DMS79 (cell line): ENCODE measurements at regions not wholly inside any gene's neighbourhood (a gene's known extent, or its start where the extent isn't known, plus 50 kb on each side); places are given as distances from the start of the nearest gene placed in this dataset.

Experiments used
- DNase-seq: peaks from one replicate; lab custom pipeline; 2025; lab: John Stamatoyannopoulos, UW

GRCh38 chr13:112246731-112247470, 129.3 kb upstream of the SPACA7 start:
- DNase-seq = no peak

GRCh38 chr13:112247471-112248405, 128.4 kb upstream of the SPACA7 start:
- peak; percentile 66 for DNase-seq

- DNase-seq = peak; percentile 66
Observed at GRCh38 chr13:112248406-112248760, 127.8 kb upstream of the SPACA7 start.

DNA sequence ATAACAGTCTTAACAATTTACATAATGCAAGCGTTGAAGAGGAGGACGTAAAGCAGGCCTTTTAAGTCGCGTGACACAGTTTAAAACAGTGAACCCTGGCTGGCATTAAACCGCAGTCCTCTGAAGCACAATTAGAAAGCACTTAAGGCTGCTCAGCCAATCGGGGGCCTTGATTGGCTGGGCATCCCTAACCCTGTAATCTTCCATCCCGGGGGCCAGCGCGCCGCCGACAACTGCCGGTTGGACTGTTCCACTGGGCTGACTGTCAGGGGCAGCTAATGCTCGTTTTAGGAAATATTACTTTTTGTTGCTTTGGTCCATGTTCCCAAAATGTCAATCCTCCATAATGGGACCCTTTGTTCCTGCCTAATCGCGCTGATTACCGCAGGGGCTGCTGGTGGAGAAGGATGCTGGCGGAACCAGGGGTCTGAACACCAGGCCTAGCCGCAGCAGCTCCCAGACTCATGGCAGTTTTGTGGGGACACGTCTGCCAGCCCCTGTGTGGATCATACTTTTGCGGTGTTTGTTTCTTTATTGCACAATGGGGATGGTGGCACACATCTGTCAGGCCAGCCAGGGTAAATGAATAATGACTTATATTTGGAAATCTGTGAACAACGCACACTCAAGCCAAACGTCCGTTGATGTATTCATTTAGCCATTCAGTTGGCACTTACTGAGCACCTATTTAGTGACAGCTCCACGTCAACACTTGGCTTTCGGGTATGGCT, 127.1 kb upstream of the SPACA7 start:
- peak; percentile 39 for DNase-seq

GRCh38 chr13:112249644-112250610, 126.2 kb upstream of the SPACA7 start:
- DNase-seq = no peak

DNA sequence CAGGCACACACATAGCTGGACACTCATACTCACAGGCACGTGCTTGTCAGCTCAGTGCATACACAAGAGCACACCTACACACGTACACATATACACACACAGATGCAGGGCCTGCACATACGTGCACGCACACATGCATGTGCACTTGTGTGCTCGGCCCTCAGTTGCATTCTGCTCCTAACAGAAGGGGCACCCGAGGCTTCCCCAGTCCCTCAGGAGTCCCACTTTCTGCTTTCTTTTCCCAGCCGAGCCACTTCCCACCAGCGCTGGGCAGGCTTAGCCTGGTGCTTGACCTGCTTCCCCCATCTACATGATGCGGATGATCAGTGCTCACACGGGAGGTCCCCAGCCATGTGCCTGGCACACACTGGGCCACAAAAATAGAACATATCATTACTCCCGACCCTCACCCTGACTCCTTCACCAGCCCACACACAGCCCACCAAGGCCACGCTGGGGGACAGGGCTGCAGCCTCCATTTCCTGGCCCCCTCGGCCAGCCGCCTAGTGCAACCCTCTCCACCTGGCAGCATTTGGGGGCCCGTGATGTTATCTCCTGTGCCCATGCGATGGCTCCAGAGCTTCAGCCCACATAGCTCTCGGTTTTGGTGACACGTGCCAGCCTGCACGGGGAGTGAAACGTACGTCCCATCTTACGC, 125.2 kb upstream of the SPACA7 start:
- DNase-seq = no peak

DNA sequence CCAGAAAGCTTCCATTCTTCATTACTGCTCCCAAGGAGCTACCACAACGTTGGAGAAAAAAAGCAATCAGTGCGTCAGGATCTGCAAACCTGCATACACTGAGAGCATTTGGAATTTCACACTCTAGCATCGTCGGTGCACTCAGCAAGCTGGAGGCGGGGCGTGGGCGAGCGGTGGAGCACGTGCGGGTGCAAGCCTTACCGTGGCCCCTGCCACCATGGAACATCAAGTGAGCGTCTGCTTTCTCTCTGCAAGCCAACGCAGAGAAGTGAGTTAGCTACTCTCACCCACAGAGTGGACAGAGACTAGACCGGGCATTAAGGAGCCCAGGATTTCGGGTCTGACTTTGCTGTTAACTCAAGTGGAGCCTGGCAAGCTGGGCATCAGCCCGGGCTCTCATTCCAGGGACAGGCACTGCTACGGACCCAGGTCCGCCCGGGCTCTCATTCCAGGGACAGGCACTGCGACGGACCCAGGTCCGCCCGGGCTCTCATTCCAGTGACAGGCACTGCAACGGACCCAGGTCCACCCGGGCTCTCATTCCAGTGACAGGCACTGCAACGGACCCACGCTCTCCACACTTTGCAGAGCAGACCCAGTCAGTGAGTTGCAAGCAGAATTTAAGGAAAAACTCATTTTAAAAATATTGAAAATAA, 124.1 kb upstream of the SPACA7 start:
- no peak for DNase-seq

DNA sequence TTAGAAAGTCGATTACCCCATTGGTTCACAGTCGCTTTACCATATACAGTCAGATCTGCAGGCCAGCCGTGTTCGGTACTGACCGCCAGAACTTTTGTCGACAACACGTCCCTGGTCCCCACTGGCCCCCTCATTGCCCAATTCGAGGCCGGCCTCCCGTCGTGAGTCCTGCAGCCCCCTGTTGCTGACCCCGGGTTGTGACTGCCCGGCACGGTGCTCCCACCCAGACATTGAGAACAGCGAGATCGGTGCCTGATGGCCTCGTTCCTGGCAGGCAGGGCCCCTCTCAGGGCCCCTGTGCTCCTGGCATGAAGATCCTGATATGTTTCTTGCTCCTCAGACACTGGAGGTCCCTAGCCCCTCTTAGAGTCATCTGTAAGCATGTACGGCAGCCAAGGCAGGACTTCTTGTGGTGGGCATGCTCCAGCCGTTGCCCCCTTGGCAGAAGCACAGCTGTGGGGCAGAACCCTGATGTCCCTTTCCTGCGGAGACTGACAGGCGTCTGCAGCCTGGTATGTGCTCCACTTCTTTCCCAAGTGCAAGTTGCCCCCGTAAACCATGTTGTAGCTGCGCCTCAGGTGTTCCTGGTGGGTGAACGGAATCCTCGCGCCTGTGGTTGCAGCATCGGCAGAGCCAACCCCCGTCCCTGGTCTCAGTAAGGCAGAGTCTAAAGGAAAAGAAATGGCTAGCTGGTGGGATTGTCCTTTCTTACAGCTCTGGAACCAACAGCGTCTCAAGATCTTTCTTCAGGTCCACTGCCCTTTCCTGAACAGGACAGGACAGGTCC, 123.2 kb upstream of the SPACA7 start:
- no peak for DNase-seq

GRCh38 chr13:112253631-112254030, 122.5 kb upstream of the SPACA7 start:
- DNase-seq = no peak

DNA sequence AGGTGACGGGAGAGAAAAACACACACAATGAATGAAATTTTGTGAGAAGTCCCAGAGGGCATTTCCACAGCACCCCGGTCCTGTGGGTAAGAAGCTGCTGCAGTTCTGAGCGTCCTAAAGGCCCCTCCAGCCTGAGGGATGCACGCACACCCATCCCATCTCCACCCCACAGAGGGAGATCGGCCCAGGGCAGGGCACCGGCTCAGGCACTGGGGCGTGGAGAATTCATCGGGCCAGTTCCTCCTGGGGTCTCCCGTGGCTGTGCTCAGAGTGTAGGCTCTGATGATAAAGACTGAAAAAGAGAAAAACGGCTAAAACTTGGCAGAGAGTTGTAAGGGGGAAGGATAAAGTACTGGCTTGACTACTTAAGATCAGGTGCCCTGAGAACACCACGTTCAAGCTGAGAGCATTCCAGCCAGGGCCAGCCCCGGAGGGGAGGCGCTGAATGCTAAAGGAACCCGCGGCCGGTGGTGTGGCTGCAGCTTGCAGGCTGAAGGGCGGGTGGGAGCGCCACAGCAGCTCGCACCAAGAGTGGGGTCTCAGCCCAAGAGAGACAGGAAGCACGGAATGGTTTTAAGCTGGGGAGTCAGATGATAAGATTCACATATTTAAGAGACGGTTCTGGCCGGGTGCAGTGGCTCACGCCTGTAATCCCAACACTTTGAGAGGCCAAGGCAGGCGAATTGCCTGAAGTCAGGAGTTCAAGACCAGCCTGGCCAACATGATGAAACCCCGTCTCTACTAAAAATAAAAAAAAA, 121.9 kb upstream of the SPACA7 start:
- DNase-seq = no peak

GRCh38 chr13:112254900-112255299, 121.3 kb upstream of the SPACA7 start:
- DNase-seq = no peak

- DNase-seq = no peak
Observed at GRCh38 chr13:112255550-112256120, 120.5 kb upstream of the SPACA7 start.

- DNase-seq = no peak
Observed at GRCh38 chr13:112256716-112257494, 119.2 kb upstream of the SPACA7 start.

GRCh38 chr13:112259511-112259910, 116.6 kb upstream of the SPACA7 start:
- DNase-seq = no peak

- DNase-seq = no peak
Observed at GRCh38 chr13:112260108-112261055, 115.8 kb upstream of the SPACA7 start.

GRCh38 chr13:112261924-112262323, 114.2 kb upstream of the SPACA7 start:
- DNase-seq = no peak
